ENCODE measurements at regions not wholly inside any gene's neighbourhood (a gene's known extent, or its start where the extent isn't known, plus 50 kb on each side); places are given as distances from the start of the nearest gene placed in this dataset.

DNA sequence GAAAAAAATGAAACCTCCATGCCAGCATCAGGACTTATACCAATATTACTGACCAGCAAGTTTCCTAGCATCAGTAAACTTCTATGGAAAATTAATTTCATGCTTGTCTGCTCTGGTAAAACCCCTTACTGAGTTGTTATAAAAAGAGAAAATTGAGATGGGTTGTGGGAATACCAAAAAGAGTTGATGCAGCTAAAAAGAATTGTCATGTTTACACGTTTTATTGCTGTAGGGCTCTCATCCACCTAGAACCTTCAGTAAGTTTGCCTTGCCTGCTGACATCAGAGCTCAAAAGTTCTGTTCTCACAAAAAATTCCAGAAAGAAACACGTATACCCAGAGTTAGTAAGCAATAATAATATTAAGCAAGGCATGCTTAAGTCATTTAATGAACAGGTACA is 641.3 kb upstream of the ZNF385D start:
- TF ChIP-seq CTCF (conservative IDR thresholded peaks at IDR 0.05; ENCODE audit: low read depth, low read length), result no peak
- no peak for TF ChIP-seq EZH2 (IDR thresholded peaks at IDR 0.05; ENCODE audit: low read length, unreplicated experiment)
